HL-60 (cell line): ENCODE measurements at regions not wholly inside any gene's neighbourhood (a gene's known extent, or its start where the extent isn't known, plus 50 kb on each side); places are given as distances from the start of the nearest gene placed in this dataset.
"Not testable (repeated sequence)": the region's sequence is repeated elsewhere in the genome, so short reads cannot be mapped to it uniquely, and the experiment has no call there.

ENCODE experiments used
- DNase-seq, 2 experiments: peaks; one replicate each; pipeline ENCODE4 v3.0.0-alpha.2; 2010 to 2020; ENCODE audit warnings: low read depth in 1 of 2, low spot score in 1 of 2
- H3K27ac ChIP-seq: fragments of 250-450 bp; sonication (Bioruptor Pico); replicated peaks from 2 replicates; pipeline ENCODE4 v1.5.1; 2020; ENCODE audit warnings: mild to moderate bottlenecking, moderate library complexity
- H3K27me3 ChIP-seq: fragments of 250-450 bp; sonication (Bioruptor Pico); 2 replicates; pipeline ENCODE4 v1.5.1; 2021; ENCODE audit warnings: mild to moderate bottlenecking, moderate library complexity; ENCODE audit not compliant: insufficient read depth, poor library complexity, severe bottlenecking
- H3K4me3 ChIP-seq: replicated peaks from 2 replicates; pipeline ENCODE4 v1.5.1; 2011; ENCODE audit warnings: mild to moderate bottlenecking, control low read depth, low read length; ENCODE audit not compliant: insufficient read depth
- CTCF ChIP-seq: IDR thresholded peaks from one replicate; pipeline ENCODE4 v1.5.1; 2011; ENCODE audit warnings: low read length, control low read depth, inconsistent platforms; ENCODE audit not compliant: insufficient read depth
- GABPA ChIP-seq: IDR thresholded peaks from 2 replicates; pipeline ENCODE4 v1.6.1; 2012; ENCODE audit warnings: low read depth
- POLR2AphosphoS5 ChIP-seq: IDR thresholded peaks from 2 replicates; pipeline ENCODE4 v1.6.1; 2012; ENCODE audit warnings: low read depth
- REST ChIP-seq: IDR thresholded peaks from 2 replicates; pipeline ENCODE4 v1.6.1; 2012; ENCODE audit warnings: low read depth; ENCODE audit not compliant: insufficient replicate concordance
- SPI1 ChIP-seq: IDR thresholded peaks from 2 replicates; pipeline ENCODE4 v1.6.1; 2012; ENCODE audit warnings: low read depth, mild to moderate bottlenecking, borderline replicate concordance

- DNase-seq, result no peak
- Histone ChIP-seq H3K27me3 (no peaks in the 10 kb centered on the region), H3K4me3 (no peak overlapping the region), H3K27ac (no peak overlapping the region)
- no peak for TF ChIP-seq REST
- no peak for TF ChIP-seq GABPA
- TF ChIP-seq SPI1, result no peak
- no peak for TF ChIP-seq POLR2AphosphoS5
- TF ChIP-seq CTCF, result no peak
Measured at GRCh38 chr4:3911252-3911856, 145.2 kb downstream of the ADRA2C start.

GRCh38 chr4:3914511-3914910 lies 148.3 kb downstream of the ADRA2C start:
- DNase-seq, H3K27ac ChIP-seq, H3K4me3 ChIP-seq, H3K27me3 ChIP-seq: not testable (repeated sequence)

GRCh38 chr4:3919509-3919908 lies 153.3 kb downstream of the ADRA2C start:
- H3K27ac ChIP-seq, DNase-seq, H3K4me3 ChIP-seq, H3K27me3 ChIP-seq: not testable (repeated sequence)

- not testable (repeated sequence) for DNase-seq, H3K27me3 ChIP-seq, H3K4me3 ChIP-seq, H3K27ac ChIP-seq
Measured at GRCh38 chr4:3921902-3922301, 155.7 kb downstream of the ADRA2C start.

GRCh38 chr4:3925841-3926240 lies 159.7 kb downstream of the ADRA2C start:
- H3K4me3 ChIP-seq, H3K27ac ChIP-seq, DNase-seq, H3K27me3 ChIP-seq: not testable (repeated sequence)

GRCh38 chr4:3926271-3926670 lies 160.1 kb downstream of the ADRA2C start:
- DNase-seq, H3K27ac ChIP-seq, H3K27me3 ChIP-seq, H3K4me3 ChIP-seq: not testable (repeated sequence)

GRCh38 chr4:3926969-3927755 lies 161.0 kb downstream of the ADRA2C start:
- H3K27me3 ChIP-seq, H3K4me3 ChIP-seq, H3K27ac ChIP-seq, DNase-seq: not testable (repeated sequence)

GRCh38 chr4:3929431-3929830 lies 163.2 kb downstream of the ADRA2C start:
- not testable (repeated sequence) for H3K27me3 ChIP-seq, DNase-seq, H3K4me3 ChIP-seq, H3K27ac ChIP-seq

GRCh38 chr4:3932734-3933133 lies 166.5 kb downstream of the ADRA2C start:
- not testable (repeated sequence) for H3K27ac ChIP-seq, H3K27me3 ChIP-seq, DNase-seq, H3K4me3 ChIP-seq

GRCh38 chr4:3935406-3935805 lies 169.2 kb downstream of the ADRA2C start:
- not testable (repeated sequence) for DNase-seq, H3K27me3 ChIP-seq, H3K4me3 ChIP-seq, H3K27ac ChIP-seq
